HG03045 (cell line): ENCODE measurements at regions not wholly inside any gene's neighbourhood (a gene's known extent, or its start where the extent isn't known, plus 50 kb on each side); places are given as distances from the start of the nearest gene placed in this dataset.
A peak's percentile ranks its signal among the peaks of the same experiment; 100 is the strongest.

Experiments used
- ATAC-seq: cut with Tn5 transposase; IDR thresholded peaks from one replicate; pipeline ENCODE4 v1.9.1; 2021; ENCODE audit warnings: mild to moderate bottlenecking, moderate library complexity; ENCODE audit not compliant: unreplicated experiment

DNA sequence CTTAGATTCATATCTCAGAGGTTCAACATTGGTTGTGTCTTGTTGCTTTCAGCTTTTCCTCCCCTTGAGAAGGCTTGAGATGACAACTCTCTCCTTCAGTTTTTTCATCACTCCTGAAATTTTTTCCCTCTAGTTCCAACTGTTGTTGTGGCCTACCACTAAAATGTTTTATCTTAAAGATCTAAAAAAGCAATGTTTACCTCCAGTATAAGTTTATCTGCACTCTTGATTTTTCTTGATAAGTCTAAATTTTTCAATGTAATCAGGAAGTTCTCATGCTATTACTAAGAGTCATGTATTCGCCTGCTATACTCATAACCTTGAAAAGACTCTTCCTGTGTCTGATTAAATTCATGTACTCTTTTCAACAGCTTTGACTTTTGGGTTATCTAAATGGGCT, 366.3 kb upstream of the TFPI start:
- ATAC-seq = no peak

DNA sequence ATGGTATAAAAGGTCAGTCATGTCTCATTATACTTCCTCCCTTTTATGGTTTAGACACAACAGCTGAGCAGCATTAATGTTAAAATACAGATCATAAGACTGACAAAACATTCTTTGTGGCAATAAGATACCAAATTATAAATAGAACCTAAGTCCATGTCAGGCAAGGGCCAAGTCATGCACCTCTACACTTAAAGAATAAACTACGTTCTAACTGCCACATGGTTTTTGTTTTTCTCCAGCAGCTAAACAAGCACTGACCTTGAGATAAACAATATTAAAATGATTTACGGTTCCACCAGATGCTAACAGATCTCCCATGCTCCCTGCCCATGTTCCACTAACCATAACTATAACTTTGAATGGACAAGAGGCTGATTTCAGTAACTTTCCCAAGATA, 368.6 kb upstream of the TFPI start:
- ATAC-seq = no peak

DNA sequence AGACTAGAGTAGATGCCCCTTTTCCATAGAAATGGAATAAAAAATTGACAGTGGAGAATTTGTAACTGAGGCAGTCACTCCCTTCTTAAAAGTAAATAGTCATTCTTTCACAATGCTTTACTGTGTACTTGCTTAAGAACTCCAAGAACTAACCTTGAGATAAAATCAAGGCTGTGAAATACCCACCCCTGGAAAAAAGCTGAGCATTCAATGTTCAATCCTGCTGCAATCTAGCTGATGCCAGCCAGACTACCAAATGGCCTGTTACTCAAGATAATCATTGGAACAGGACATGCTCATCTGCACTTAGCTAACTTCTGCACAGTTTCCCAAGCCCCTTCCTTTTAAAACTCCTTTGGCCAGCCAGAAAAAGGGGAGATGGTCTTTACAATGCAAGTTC, 367.4 kb upstream of the GULP1 start:
- ATAC-seq = no peak

GRCh38 chr2:187934236-187934635, 357.4 kb upstream of the GULP1 start:
- ATAC-seq = no peak

- ATAC-seq = no peak
Measured at GRCh38 chr2:187934692-187935091, 357.0 kb upstream of the GULP1 start.

DNA sequence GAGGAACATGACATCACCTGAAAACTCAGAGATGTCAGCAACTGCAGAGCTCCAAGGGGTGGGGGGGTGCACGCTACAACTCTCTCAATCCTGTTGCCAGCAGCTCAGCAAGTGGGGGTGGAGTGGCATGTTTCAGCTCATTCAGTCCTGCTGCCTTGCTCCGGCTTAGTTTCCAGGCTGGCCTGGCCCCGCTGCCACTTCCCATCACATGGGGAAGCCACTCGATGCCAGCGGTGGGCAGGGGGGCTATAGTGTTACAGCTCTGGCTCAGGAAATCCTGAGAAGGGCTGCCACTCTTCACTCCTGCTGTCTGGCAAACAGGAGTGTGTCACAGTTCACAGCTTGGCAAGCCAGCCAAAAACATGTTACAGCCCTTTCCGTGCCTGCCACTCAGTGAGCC, 356.5 kb upstream of the GULP1 start:
- no peak for ATAC-seq

- ATAC-seq = no peak
Measured at GRCh38 chr2:187936228-187936627, 355.4 kb upstream of the GULP1 start.

- ATAC-seq = no peak
Measured at GRCh38 chr2:187939180-187939579, 352.5 kb upstream of the GULP1 start.

DNA sequence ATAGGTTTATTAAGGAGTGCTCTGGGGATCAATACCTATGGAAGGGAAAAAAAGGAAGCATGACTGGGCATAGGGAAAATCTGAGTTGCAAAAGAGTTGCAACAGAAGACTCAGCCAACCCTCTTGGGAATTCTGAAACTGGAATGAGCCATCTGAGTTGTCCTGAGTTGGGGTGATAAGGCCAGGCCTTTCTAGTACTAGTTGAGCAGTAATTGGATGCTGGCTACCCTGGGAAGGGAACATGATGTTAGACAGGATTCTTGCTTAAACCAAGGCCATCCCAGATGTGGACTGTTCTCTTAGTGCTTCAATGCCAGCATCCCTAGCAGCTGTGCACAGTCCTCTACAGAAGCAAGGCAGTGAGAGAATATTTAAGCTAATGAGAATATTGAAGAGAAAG, 348.8 kb upstream of the GULP1 start:
- ATAC-seq = no peak

DNA sequence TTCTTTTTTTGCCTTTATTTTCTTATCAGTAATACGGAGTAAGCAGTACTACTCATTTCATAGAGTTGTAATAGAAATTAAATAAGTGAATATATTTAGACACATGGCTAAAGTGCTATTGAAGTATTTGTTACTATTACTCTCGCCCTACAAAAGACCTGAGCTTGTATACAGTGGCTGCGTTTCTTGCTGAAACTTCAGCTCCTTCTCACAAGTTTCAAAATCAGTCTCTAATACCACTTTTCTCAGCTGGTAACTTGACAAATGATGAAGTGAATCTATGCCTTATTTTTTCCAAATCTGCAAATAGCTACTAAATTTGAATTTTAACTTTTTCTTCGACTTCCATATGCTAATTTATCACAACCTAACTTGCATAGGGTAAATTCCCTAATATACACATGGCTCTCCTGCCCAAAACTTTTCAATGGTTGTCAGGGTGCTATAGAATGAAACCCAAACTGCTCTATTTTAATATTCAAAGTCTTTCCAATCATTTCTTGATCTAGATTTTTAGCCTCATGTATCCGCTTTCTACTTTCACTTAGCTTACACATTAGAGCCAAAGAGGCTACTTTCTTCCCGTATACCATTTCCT, 347.8 kb upstream of the GULP1 start:
- no peak for ATAC-seq

DNA sequence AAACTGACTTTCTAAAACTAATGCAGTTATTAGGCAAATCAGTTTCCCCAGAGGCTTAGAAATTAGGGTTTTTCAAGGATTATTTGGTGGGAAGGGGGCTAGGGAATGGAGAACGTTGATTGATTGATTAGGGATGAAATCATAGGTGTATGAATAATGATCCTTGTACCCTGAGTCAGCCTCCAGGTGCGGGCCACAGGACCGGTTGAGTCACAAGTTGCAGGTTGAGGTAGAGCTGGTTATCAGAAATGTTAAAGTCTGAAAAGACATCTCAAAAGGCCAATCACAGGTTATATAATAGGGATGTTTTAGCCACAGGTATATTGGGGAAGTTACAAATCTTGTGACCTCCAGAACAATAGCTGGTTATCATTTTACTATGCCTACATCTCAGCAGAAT, 341.8 kb upstream of the GULP1 start:
- ATAC-seq = no peak

- ATAC-seq = no peak
Measured at GRCh38 chr2:187951470-187952218, 340.0 kb upstream of the GULP1 start.

- ATAC-seq = no peak
Measured at GRCh38 chr2:187956906-187957534, 334.7 kb upstream of the GULP1 start.

GRCh38 chr2:187959821-187960220, 331.9 kb upstream of the GULP1 start:
- ATAC-seq = no peak

- no peak for ATAC-seq
Measured at GRCh38 chr2:187962538-187962937, 329.1 kb upstream of the GULP1 start.

DNA sequence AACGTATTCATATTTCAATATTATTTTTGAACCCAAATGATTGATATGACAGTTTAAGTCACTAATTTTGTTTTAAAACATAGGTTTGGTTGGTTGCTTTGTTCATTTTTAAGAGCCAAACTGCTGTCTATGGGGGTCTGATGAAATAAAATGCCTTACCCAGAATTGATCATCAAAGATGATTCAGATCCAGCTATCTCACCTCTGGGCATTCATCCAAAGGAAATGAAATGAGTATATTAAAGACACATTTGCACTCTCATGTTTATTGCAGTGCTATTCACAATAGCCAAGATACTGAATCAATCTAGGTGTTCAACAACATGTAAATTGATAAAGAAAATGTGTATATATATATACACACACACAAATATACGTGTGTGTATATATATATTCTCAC, 326.9 kb upstream of the GULP1 start:
- no peak for ATAC-seq

DNA sequence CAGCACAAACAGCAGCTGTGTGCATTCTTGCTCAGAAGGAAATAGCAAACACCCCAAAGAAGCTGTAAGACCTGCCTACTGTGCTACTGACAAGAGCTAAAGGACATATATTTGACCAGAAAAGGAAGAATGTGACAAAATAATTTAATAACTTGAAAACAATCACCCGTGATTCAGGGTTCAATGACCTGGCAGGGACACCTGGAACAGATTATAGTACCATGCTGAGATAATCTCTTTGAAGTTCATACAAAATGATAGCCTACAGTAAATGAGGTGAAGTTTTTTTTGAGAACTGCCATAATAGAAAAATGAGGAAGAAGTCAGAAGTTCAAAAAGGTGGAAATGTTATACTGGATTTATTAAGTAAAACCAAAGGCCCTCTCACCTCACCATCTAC, 324.8 kb upstream of the GULP1 start:
- ATAC-seq = no peak

GRCh38 chr2:187971893-187972292, 319.8 kb upstream of the GULP1 start:
- ATAC-seq = no peak

DNA sequence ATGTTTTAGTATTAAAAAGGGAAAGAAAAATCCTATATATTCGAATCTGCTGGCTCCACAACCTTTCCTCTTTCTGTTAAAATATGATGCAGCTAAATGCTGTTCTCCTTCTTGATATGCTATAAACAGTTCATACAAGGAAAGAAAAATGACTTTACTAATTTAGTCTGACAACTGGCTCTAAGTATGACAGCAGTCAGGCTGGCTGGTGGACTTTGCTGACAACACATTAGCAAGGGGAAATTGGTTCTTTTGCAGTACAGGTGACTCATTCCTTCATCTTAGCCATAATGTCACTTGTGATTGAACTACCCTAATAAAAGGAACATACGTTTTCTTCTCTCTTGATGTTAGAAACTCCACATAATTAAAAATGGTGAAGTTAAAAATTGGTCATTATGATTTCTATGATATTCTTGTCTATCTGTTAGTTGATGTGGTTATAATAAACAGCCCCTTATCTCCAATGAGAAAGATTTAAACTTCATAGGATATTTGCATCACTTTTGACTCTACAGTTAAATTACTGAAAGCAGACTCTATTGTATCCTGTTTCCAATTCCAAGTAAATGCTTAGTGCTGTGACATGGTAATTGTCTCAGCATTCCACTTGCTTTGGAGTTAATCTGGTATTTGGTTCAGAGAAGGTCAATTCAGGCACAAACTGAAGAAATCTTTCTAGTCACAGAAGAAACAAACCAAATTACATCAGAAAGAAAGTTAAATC, 315.3 kb upstream of the GULP1 start:
- ATAC-seq = no peak

GRCh38 chr2:187976986-187977333, 314.7 kb upstream of the GULP1 start:
- no peak for ATAC-seq

DNA sequence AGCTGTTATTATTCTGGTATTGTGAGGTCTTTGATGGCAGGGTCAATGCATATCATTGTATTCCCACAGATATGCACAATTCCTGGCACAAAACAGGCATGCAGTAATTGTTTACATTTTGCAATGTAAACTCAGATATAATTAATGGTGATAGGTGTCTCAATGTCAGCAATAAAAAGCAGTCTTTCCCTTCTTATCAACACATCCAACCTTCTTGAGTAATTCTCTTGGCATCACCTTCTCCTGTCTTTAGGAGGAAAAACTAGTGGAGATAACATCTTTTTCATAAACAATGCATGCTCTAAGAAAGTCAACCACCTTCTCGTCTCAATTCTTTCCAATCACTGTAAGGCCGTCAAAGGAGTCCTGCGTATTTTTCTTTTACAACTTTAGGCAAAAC, 313.3 kb upstream of the GULP1 start:
- ATAC-seq = no peak

DNA sequence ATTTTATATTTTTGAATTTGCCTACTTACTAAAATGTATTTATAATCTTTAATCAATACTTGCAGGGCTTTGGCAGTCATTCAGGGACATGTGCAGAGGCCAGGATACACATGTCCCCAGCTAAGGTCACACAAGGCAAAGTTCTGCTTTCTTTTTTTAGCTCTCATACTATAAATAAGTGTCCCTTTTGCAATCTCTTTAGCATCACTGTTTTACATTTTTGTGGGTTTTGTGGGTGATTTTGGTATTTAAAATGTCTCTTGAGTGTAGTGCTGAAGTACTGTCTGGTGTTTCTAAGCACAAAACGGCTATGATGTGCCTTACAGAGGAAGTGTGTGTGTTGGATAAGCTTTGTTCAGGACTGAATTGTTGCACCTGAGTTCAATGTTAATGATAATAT, 309.0 kb upstream of the GULP1 start:
- ATAC-seq = peak; percentile 66
